GM21367 (cell line): ENCODE measurements at regions not wholly inside any gene's neighbourhood (a gene's known extent, or its start where the extent isn't known, plus 50 kb on each side); places are given as distances from the start of the nearest gene placed in this dataset.

Experiments used
- ATAC-seq: cut with Tn5 transposase; IDR thresholded peaks from one replicate; pipeline ENCODE4 v1.9.1; 2021; ENCODE audit not compliant: unreplicated experiment

GRCh38 chr5:85813146-85813545 lies 804.6 kb upstream of the COX7C start:
- ATAC-seq, result no peak

- ATAC-seq, result no peak
These were observed 803.1 kb upstream of the COX7C start for GRCh38 chr5:85814596-85814995.

GRCh38 chr5:85823462-85824426 lies 794.0 kb upstream of the COX7C start:
- ATAC-seq, result no peak

- ATAC-seq, result no peak
These were observed 779.0 kb upstream of the COX7C start for GRCh38 chr5:85838781-85839180.

- ATAC-seq, result no peak
These were observed 776.1 kb upstream of the COX7C start for GRCh38 chr5:85841653-85842052.

- no peak for ATAC-seq
These were observed 774.2 kb upstream of the COX7C start for GRCh38 chr5:85843535-85843934.

- ATAC-seq, result no peak
These were observed 768.3 kb upstream of the COX7C start for GRCh38 chr5:85849411-85849810.

- ATAC-seq, result no peak
These were observed 752.4 kb upstream of the COX7C start for GRCh38 chr5:85865296-85865695.

- no peak for ATAC-seq
These were observed 749.7 kb upstream of the COX7C start for GRCh38 chr5:85868070-85868469.

- no peak for ATAC-seq
These were observed 723.7 kb upstream of the COX7C start for GRCh38 chr5:85893996-85894395.

- no peak for ATAC-seq
These were observed 721.2 kb upstream of the COX7C start for GRCh38 chr5:85896514-85896913.

GRCh38 chr5:85906460-85906859 lies 711.3 kb upstream of the COX7C start:
- ATAC-seq, result no peak

- no peak for ATAC-seq
These were observed 707.4 kb upstream of the COX7C start for GRCh38 chr5:85910335-85910734.

GRCh38 chr5:85920984-85921383 lies 696.8 kb upstream of the COX7C start:
- ATAC-seq, result no peak

GRCh38 chr5:85921590-85921989 lies 696.2 kb upstream of the COX7C start:
- no peak for ATAC-seq

- no peak for ATAC-seq
These were observed 690.1 kb upstream of the COX7C start for GRCh38 chr5:85927632-85928031.

GRCh38 chr5:85929713-85930112 lies 688.0 kb upstream of the COX7C start:
- ATAC-seq, result no peak

GRCh38 chr5:85931220-85931619 lies 686.5 kb upstream of the COX7C start:
- ATAC-seq, result no peak

- no peak for ATAC-seq
These were observed 679.5 kb upstream of the COX7C start for GRCh38 chr5:85938201-85938600.

GRCh38 chr5:85951707-85952210 lies 666.0 kb upstream of the COX7C start:
- no peak for ATAC-seq

GRCh38 chr5:85952680-85953079 lies 665.1 kb upstream of the COX7C start:
- ATAC-seq, result no peak

GRCh38 chr5:85967681-85968080 lies 650.1 kb upstream of the COX7C start:
- ATAC-seq, result no peak

GRCh38 chr5:85972539-85972938 lies 645.2 kb upstream of the COX7C start:
- ATAC-seq, result no peak
